Neural cell (in vitro differentiated cells): ENCODE measurements at regions not wholly inside any gene's neighbourhood (a gene's known extent, or its start where the extent isn't known, plus 50 kb on each side); places are given as distances from the start of the nearest gene placed in this dataset.

Experiments
- CTCF ChIP-seq: fragments of 450-650 bp; IDR thresholded peaks from 2 replicates; pipeline ENCODE4 v1.5.1; 2014; ENCODE audit warnings: antibody characterized with exemption, mild to moderate bottlenecking, moderate library complexity; ENCODE audit not compliant: poor library complexity, severe bottlenecking
- SMC3 ChIP-seq: fragments of 450-650 bp; conservative IDR thresholded peaks from 2 replicates; pipeline ENCODE4 v1.6.1; 2014; ENCODE audit warnings: antibody characterized with exemption, mild to moderate bottlenecking, moderate library complexity; ENCODE audit not compliant: poor library complexity
- TF ChIP-seq, protein P1 (sequence below): IDR thresholded peaks from 2 replicates; pipeline ENCODE4 v1.6.1; 2012; ENCODE audit warnings: borderline replicate concordance

- no peak for TF ChIP-seq CTCF
- TF ChIP-seq, protein P1, sequence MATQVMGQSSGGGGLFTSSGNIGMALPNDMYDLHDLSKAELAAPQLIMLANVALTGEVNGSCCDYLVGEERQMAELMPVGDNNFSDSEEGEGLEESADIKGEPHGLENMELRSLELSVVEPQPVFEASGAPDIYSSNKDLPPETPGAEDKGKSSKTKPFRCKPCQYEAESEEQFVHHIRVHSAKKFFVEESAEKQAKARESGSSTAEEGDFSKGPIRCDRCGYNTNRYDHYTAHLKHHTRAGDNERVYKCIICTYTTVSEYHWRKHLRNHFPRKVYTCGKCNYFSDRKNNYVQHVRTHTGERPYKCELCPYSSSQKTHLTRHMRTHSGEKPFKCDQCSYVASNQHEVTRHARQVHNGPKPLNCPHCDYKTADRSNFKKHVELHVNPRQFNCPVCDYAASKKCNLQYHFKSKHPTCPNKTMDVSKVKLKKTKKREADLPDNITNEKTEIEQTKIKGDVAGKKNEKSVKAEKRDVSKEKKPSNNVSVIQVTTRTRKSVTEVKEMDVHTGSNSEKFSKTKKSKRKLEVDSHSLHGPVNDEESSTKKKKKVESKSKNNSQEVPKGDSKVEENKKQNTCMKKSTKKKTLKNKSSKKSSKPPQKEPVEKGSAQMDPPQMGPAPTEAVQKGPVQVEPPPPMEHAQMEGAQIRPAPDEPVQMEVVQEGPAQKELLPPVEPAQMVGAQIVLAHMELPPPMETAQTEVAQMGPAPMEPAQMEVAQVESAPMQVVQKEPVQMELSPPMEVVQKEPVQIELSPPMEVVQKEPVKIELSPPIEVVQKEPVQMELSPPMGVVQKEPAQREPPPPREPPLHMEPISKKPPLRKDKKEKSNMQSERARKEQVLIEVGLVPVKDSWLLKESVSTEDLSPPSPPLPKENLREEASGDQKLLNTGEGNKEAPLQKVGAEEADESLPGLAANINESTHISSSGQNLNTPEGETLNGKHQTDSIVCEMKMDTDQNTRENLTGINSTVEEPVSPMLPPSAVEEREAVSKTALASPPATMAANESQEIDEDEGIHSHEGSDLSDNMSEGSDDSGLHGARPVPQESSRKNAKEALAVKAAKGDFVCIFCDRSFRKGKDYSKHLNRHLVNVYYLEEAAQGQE, result no peak
- TF ChIP-seq SMC3, result no peak
These were observed 171.7 kb downstream of the MACROH2A1 start for GRCh38 chr5:135227064-135228022.
